ENCODE measurements at regions not wholly inside any gene's neighbourhood (a gene's known extent, or its start where the extent isn't known, plus 50 kb on each side); places are given as distances from the start of the nearest gene placed in this dataset.
"Not testable (repeated sequence)": the region's sequence is repeated elsewhere in the genome, so short reads cannot be mapped to it uniquely, and the experiment has no call there.

DNA sequence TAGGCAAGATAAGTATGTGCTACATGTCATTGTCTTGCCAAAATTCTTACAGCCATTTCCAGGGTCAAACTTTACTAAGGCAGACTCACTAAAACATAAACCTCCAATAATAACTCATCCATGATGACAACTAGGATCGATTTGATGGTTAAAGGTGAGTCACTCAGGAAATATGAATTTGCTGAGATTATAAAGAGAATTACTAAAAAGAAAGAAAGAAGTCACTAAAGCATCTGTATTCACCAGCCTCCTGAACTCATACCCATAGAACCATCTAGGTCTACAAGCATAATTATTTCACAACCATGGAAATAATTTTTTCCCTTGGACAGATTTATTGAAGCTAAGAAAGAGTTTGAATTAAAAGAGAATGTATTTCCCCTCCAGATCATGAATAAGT, 258.6 kb downstream of the TLE1 start:
- DNase-seq (ENCODE audit: low read depth): no peak

- no peak for DNase-seq (ENCODE audit: low read depth)
Observed at GRCh38 chr9:81427870-81428269, 261.5 kb downstream of the TLE1 start.

- no peak for DNase-seq (ENCODE audit: low read depth)
Observed at GRCh38 chr9:81424431-81424830, 264.9 kb downstream of the TLE1 start.

GRCh38 chr9:81423589-81424326, 265.6 kb downstream of the TLE1 start:
- DNase-seq (ENCODE audit: low read depth): no peak

DNA sequence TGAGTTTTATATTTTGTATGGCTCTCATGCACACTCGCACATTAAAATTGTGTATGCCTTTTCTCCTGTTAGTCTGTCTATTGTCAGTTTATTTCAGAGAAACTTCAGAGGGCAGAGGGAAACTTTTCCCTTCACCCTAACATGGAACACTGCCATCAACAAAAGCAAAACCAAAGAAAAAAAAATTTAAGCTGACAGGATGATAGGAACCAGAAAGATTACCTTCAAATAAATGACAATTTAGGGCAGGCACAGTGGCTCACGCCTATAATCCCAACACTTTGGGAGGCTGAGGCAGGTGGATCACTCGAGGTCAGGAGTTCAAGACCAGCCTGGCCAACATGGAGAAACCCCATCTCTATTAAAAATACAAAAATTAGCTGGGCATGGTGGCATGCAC, 268.3 kb downstream of the TLE1 start:
- not testable (repeated sequence) for DNase-seq (ENCODE audit: low read depth)

GRCh38 chr9:81420024-81420423, 269.3 kb downstream of the TLE1 start:
- no peak for DNase-seq (ENCODE audit: low read depth)

DNA sequence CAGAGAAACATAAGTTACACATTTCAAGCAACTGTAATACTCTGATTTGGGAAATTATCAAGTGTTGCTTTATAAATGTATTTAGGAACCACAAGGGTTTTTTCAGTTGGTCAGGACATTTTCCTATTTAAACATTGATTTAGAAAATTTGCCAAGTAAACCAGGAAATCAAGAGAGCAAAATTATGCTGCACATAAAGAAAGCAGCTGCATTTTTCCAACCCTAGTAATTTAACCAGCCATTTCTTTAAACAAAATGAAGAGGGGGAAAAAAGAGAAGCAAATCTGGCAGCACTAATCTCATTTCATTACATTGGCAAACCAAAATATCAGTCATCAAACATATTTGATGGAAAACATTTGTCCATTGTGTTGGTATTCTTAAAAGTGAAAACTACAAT, 271.4 kb downstream of the TLE1 start:
- DNase-seq (ENCODE audit: low read depth): no peak

DNA sequence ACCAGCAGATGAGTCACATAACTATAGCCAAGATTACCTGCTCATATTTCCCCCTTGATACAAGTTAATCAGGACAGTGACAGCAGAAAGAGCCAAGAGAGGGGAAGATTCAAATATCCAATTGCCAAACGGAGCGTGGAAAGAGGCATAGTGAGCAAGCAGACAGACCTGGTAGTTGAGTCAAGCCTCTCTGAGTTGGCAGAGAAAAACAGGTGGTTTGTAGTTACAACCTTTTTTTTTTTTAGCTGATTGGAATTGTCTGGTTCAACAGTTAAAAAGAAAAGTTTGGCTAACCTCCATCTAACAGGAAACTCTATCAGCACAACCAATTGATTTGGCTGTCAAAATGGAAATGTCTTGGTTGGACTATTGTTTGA, 272.1 kb downstream of the TLE1 start:
- no peak for DNase-seq (ENCODE audit: low read depth)

GRCh38 chr9:81416476-81417298, 272.7 kb downstream of the TLE1 start:
- no peak for DNase-seq (ENCODE audit: low read depth)

- no peak for DNase-seq (ENCODE audit: low read depth)
Observed at GRCh38 chr9:81414836-81415235, 274.5 kb downstream of the TLE1 start.

DNA sequence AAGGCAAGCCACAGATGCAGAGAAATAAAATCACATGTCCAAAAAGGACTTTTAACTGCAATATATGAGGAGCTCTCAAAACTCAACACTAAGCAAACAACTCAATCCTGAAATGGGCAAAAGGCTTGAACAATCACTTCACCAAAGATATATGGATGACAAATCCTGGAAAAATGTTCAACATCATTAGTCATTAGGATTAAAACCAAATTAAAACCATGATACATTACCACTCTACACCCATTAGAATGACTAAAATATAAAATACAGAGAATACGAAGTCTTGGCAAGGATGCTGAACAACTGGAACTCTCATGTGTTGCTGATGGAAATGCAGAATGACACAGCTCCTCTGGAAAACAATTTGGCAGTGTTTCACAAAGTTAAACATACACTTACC, 277.4 kb downstream of the TLE1 start:
- DNase-seq (ENCODE audit: low read depth): no peak

- no peak for DNase-seq (ENCODE audit: low read depth)
Observed at GRCh38 chr9:81410201-81410600, 279.1 kb downstream of the TLE1 start.

DNA sequence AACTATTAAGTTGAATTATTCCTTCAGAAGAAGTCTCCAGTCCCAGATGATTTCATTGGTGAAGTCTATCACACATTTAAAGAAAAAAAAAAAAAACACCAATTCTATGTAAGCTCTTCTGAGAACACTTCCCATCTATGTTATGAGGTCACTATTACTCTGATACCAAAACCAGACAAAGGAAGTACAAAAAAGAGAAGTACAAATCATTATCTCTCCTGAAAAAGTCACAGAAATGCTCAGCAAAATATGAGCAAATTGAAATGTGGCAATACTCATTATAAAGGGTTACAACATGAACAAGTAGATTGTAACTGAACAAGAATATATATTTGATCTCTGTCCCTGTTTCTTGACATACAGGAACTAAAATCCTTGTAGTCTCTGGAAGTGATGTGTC, 280.4 kb downstream of the TLE1 start:
- no peak for DNase-seq (ENCODE audit: low read depth)

GRCh38 chr9:81404931-81405598, 284.3 kb downstream of the TLE1 start:
- no peak for DNase-seq (ENCODE audit: low read depth)

DNA sequence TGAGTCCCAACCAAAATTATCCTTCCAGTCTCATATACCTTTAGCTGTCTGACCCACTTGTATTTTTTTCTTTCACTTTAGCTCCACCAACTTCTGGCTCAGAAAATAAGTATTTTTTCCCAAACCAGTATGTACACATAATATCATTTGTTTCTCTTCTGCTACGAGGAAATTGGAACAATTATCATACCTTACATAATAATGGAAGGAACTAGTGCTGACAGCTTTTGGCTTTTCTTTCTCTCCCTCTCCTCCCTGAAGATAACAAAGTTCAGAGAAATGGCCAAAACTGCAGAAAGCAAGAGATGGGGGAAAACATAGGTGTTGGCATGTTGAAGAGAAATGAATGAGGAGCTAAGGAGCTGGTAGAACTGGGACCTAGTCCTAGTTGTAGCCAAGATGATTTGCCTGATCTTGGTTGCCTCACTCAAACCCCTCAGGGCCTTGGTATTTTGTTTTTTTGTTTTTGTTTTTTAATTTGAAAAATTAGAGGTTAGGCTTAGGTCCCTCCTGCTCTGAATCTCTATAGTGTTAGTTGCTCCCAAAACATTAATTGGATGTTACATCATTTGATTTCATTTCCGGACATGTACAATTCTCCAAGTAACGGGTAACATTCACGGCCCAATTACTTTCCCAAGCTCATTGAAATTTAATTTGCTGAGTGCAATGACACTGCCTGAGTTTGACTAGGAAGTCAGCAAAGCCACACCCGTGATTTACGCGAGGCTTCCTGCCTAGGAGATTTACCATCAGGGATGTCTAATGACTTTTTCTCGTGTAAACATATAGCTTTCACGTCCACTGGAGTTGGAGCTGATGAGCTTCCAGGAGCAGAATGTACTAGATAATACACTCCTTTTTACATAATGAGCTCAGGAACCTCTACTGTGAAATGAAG, 291.6 kb downstream of the TLE1 start:
- DNase-seq (ENCODE audit: low read depth): no peak

- DNase-seq (ENCODE audit: low read depth): no peak
Observed at GRCh38 chr9:81396528-81396927, 292.8 kb downstream of the TLE1 start.

DNA sequence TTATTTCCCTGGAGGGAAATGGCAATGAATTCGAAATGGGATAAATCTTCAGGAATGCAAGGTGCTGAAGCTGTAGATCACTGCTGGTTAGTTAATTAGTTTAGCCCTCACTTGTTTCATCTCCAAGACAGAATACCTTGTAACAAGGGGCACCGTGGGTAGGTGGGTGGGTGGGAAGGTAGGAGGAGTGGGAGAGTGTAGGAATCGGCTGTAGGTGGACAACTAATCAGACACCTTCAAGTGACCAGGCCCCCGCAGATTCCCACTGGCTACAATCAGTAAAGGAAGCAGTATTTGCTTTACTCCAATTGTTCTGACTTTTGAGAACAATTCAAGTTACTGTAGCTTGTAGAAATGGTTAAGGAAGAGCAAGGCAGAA, 293.7 kb downstream of the TLE1 start:
- DNase-seq (ENCODE audit: low read depth): no peak

DNA sequence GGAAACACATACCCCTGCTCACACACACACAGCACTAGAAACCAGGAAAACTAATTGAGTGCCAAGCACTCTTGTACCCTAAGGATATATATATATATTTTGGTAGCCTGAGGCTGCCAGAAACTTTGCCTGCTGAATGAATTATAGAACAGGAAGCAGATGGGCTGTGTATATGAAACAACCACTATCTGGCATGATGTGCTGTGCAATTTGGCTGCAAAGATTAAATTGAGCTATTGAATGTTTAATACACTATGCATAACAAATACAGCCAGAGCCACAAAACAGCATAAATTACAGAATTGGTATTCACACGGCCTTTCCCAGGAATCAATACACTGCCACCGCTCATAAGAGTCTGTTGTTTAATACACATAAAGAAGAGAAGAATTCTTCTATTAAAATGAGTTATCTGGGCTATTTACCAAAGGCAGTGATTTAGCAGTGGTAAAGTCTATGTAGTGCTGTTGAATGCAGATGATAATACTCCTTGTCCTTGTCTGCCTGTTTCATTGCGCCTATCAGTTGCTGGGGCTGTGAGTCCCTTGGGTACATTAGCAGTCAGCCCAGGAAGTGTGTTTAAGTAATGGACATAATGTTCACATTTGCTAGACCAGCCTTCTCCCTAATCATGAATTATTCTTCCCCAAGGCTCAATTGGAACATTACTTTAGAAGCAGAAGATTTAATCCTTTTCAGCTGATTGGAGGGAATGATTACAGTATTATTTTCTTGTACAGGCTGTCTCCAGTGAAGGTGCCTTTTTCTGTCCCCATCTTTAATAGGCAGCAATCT, 294.3 kb downstream of the TLE1 start:
- DNase-seq (ENCODE audit: low read depth): no peak

- DNase-seq (ENCODE audit: low read depth): no peak
Observed at GRCh38 chr9:81393985-81394811, 295.1 kb downstream of the TLE1 start.

DNA sequence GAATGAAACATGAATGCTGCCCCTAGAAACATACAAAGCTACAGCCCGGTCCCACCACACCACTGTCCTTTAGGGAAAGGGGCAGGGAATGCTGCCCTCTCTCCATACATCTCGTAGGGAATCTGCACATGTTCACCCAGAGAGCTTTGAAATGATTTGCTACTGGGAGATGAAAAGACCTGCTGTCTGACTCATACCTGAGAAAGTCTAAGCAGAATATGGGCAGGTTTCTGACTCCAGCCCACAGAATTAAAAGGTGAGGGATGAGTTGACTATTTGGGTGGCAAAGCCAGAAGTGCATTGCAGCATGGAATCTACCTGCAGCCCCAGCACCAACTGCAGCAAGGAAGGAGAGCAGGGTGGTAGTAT, 297.9 kb downstream of the TLE1 start:
- DNase-seq (ENCODE audit: low read depth): no peak

Data from stimulated activated CD8-positive, alpha-beta memory T cell treated with anti-CD3 and anti-CD28 coated beads, Interleukin-12 subunit alpha, Interleukin-12 subunit beta, amount 100 ng/mL, for 4 hours (primary cell).